Inflammatory macrophage treated with lipopolysaccharide for 4 hours (primary cell): ENCODE measurements at regions not wholly inside any gene's neighbourhood (a gene's known extent, or its start where the extent isn't known, plus 50 kb on each side); places are given as distances from the start of the nearest gene placed in this dataset.
A peak's percentile ranks its signal among the peaks of the same experiment; 100 is the strongest.

Experiments used
- DNase-seq: peaks from one replicate; pipeline ENCODE4 v3.0.0-alpha.2; 2020

DNA sequence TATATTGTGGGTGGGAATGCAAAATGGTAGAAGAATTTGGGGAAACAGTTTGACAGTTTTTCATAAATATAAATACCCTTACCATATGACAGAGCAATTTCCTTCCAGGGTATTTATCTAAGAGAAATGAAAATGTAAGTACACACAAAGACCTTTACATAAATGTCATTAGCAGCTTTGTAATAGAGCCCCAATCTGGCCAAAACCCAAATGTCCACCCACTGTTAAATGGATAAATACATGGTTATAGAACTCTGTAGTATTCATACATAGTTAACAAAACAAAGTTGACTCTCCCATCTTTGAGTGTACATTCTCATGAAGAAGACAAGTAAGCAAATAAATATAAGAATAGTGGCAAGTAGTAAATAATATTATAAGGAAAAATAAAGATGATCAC, 514.8 kb upstream of the NOX3 start:
- no peak for DNase-seq

- DNase-seq = no peak
Measured at GRCh38 chr6:155968921-155969320, 513.3 kb upstream of the NOX3 start.

DNA sequence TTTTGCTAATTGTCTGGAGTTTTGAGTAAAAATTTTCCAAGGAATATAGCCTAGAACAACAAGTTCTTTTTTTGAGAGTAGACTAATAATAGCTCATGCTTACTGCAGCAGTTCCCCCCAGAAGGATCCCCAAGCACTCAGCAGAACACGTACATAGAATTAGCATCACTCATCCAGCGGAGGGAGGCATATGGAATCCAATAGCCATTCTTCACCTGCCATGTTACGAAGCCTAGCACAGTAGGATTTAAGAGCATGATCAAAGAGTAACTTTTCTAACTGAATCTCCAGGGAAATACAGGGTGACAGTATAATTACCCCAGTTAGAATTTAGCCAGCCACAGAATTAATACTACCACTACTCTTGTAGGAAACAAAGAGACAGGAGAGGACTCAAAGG, 511.7 kb upstream of the NOX3 start:
- DNase-seq = no peak

DNA sequence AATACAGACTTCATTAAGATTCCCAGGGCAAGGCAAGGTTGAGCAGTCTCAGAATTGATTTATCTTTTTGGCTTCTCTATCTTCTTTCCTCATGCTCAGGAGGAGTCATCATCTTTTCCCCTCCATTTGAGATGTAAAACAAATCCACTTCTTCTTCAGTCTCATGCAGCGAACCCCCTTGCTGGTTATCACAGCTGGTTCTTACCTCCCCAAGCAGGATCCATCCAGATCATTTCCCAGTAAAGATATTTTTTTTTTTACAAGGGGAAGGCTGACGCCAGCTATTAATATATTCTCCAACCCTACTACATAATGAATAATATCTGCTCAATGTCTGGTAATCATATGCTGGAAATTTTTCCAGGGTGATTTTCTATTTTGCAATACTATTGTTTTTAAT, 508.9 kb upstream of the NOX3 start:
- DNase-seq = no peak

GRCh38 chr6:155962276-155962675, 506.6 kb upstream of the NOX3 start:
- DNase-seq = peak; percentile 10

- no peak for DNase-seq
Measured at GRCh38 chr6:155959898-155960495, 504.4 kb upstream of the NOX3 start.

GRCh38 chr6:155958550-155958949, 502.9 kb upstream of the NOX3 start:
- DNase-seq = no peak

- no peak for DNase-seq
Measured at GRCh38 chr6:155955038-155955437, 499.4 kb upstream of the NOX3 start.

GRCh38 chr6:155954149-155954548, 498.5 kb upstream of the NOX3 start:
- DNase-seq = no peak

GRCh38 chr6:155949256-155949655, 493.6 kb upstream of the NOX3 start:
- DNase-seq = no peak

GRCh38 chr6:155946860-155947259, 491.2 kb upstream of the NOX3 start:
- DNase-seq = no peak

- no peak for DNase-seq
Measured at GRCh38 chr6:155943635-155944034, 488.0 kb upstream of the NOX3 start.

- DNase-seq = no peak
Measured at GRCh38 chr6:155939253-155939652, 483.6 kb upstream of the NOX3 start.

GRCh38 chr6:155936551-155936950, 480.9 kb upstream of the NOX3 start:
- no peak for DNase-seq

DNA sequence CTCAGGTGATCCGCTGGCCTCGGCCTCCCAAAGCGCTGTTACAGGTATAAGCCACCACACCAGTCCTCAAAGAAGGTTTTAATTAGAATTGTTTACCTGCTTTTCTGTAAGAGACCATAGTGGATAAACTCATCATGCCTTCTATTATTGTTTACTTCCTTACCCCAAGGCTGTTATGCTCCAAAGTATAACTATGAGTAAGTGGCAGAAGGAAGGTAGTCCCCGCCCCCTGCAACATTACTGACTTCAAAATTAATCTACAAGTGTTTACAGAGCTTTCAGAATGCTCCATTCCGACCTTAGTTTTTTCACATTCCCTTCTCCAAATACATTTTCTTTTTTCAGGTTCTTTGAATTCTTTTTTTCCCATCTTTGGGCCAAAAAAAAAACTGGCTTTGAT, 480.5 kb upstream of the NOX3 start:
- DNase-seq = no peak

DNA sequence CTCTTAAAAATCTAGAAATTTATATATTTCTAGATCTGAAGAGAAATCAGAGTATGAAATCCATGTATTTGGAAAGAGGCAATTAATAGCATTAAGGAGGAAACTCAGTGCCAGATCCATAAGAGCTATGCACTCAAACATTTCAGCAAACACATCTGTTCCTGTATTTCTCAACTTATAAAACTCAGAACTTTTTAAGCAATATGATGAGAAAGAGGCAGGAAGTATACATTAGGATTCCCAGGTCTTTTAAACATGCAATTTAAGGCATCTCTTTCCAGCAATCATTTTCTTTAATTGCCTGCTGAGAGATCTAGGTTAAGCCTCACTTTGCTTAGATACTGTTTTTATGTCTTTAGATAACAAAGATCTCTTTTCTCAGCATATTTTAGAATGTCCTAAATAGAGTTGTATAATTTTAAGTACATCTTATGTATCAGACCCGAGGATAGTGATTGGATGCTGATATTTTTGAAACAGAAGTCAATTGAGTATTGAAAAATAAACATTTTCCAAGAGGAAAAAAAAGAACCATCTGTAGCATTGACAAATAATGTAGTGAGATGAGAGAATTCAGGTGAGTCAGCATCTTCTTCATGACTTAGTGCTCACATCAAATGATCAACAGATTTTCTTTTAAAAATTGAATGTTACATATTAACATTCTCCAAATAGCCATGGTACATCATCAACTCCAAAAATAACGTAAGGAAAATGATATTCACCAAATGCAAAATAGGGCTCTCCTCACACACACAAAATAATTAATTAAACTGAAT, 461.4 kb upstream of the NOX3 start:
- DNase-seq = no peak

- no peak for DNase-seq
Measured at GRCh38 chr6:155915651-155916050, 460.0 kb upstream of the NOX3 start.

GRCh38 chr6:155913816-155914215, 458.2 kb upstream of the NOX3 start:
- DNase-seq = no peak

GRCh38 chr6:155909710-155910109, 454.1 kb upstream of the NOX3 start:
- no peak for DNase-seq

- no peak for DNase-seq
Measured at GRCh38 chr6:155895641-155896040, 440.0 kb upstream of the NOX3 start.

GRCh38 chr6:155894758-155895157, 439.1 kb upstream of the NOX3 start:
- DNase-seq = no peak

GRCh38 chr6:155894262-155894661, 438.6 kb upstream of the NOX3 start:
- DNase-seq = no peak

DNA sequence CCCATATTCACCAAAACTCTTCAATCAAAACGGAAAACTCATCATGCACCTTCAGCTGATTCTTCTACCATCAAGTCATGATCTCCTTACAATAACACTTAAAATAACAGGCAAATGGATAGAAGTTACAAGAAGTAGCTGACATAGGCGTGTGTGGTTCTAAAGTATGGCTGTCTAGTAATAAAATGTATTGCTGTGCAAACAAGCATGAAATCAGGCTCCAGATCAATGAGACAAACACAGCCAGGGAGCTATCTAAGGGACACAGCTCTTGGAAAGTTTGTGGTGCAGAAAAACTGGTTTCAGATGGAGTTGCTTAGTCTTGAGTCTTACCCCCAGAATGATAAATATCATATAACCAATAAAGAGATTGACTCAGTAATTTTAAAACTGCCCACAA, 434.8 kb upstream of the NOX3 start:
- DNase-seq = no peak

DNA sequence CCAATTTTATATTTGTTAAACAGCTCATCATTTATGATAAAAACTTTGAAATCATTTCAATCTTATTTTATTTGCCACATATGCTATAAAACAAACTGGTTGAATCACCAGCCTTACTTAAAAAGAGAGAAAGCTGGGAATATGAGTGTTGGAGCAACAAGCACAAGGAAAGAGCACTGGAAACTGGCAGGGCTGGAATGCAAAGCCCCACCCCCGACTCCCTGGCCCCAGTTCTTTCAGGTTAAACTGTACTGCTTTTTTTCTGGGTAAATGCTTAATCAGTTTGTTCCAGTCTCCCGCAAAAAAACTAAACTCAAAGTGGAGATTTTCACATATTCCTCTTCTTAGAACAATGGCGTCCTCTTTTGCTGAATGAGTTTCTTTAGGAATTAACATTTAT, 433.8 kb upstream of the NOX3 start:
- DNase-seq = no peak

DNA sequence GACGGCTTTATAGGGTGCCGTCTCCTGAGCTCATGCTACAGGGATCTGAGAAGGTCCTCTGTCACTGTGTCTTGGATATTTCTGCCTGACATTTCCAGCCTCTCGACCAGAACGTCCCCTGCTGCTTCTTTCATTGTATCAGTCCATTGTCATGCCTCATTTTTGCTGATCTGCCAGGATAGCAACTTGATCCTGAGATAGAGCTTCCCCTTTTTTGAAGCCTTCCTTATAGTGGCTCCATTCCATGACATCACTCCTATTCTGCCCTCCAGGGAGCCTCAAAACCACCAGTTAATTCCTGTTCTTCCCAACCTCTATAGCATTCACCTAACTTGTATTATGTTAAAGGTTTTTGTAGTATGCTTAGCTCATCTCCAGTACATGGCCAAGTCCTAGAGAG, 431.8 kb upstream of the NOX3 start:
- DNase-seq = peak; percentile 8
